HG02623 (cell line): ENCODE measurements at regions not wholly inside any gene's neighbourhood (a gene's known extent, or its start where the extent isn't known, plus 50 kb on each side); places are given as distances from the start of the nearest gene placed in this dataset.
"Not testable (repeated sequence)": the region's sequence is repeated elsewhere in the genome, so short reads cannot be mapped to it uniquely, and the experiment has no call there.

Experiments
- ATAC-seq: cut with Tn5 transposase; IDR thresholded peaks from one replicate; pipeline ENCODE4 v1.9.1; 2021; ENCODE audit warnings: moderate library complexity; ENCODE audit not compliant: unreplicated experiment

DNA sequence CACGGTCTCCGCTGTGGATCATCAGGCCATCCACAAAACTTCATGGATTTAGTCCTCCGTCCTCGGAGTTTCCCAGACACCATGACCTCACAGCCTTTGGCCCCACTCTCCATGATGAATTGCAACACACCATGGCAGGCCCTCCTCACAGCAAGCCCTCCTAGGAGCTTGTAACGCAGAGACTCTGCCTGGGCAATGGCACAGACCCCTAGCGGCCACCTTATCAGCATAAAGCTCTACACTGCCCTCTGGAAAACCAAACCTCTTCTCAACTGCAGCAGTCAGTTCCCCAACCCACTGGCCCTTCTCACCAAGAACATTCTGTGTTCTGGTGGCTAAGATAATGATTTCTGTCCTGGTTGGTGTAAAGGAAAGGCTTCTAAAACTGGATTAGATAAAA is 238.4 kb upstream of the USP15 start:
- no peak for ATAC-seq

DNA sequence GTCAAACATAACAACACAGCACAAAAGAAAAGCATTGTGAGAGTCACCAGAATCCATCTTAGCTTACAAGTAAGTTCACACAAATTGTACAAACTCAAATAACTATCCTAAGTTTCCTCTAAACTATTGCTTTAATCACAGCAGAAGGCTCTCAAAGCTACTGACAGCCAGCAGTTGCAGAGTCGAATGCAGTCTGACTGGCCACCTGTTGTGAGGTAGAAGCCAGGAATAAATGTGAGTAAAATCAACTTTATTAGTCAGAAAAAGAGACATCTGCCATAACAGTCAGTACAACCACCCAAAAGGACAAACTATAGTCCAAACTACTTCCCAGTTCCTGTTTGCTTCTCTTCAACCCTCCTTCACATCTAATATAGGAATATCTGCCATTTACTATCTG is 231.7 kb upstream of the USP15 start:
- ATAC-seq = no peak

DNA sequence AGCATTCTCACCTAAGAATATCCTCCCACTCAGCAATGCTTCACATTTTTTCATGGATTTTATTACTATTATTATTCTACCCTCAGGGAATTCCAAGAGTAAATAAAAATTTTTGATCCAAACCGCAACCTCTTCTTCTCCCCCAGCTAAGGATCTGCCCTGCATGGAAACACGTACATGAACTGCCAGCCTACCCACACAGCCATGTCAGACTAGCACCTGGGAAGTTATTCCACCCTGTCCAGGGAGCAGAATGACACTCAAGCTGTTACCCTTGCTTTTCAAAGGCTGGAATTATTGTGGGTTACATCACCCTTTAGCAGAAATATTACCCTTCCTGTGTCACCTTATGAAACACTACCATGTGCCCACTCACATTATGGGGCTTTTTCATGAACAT is 227.3 kb upstream of the USP15 start:
- no peak for ATAC-seq

DNA sequence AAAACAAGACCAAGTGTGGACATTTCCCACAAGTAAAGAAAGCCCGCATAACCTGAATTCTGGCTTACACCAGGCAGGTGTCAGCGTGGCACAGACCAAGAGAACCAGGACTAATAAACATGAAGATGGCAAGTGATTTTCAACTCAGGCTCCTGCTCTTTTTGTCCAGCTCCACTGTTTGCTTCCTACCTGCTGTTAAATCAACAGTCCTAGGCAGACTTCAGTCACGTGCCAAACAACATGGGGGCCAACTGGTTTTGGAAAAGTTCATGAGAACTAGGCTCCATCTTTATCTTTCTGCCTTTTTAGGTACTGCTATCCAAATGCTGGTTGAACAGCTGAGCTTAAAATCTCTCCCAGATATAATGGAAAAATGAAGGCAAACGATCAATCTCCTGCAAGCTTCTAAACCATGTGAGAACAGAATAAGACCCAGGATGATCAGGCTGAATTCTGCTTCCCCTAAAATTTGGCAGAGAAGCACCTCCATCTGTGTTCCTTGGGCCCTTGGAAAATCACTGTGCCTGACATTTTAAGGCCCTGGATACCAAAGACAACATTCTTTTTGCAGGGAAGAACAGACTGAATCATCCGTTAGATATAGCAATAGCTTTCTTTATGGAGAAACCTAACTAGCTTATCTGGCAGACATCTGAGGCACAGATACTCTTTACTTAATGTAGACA is 215.6 kb upstream of the USP15 start:
- ATAC-seq = no peak

DNA sequence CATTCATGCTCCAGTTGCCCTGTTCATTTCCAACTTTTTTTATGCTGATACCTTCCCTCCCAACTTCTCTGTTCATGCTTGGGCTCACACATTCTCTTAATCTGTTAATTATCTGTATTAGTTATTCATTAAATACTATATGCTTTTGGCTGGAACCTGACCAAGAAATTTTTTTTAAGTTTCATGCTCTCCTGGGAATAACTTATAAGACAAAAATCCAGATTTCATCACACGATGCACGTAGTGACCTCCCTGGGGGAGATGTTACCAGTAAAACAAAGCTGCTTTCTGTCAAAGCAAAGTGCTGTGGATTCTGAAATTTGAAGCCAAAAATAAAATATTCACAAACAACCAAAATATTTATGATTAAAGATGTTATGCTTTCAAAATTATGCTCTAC is 215.0 kb upstream of the USP15 start:
- no peak for ATAC-seq

DNA sequence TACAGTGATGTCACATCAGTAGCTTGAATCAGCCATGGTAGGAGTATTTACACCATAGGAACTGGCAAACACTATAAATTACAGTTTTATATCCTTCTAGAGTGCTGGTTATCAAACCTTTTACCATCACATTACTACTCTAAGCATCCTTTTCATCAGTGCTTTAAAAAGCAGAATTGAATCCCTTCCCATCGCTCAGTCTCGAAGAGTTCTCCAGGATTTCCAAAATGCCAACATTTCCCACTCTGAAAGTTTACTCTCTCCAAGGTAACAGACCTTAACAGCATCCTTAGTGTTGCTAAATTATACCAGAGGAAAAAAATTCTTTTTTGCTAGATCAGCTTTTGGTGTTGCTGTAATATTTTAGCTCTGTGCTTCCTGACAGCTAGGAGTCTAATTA is 209.4 kb upstream of the USP15 start:
- ATAC-seq = no peak

DNA sequence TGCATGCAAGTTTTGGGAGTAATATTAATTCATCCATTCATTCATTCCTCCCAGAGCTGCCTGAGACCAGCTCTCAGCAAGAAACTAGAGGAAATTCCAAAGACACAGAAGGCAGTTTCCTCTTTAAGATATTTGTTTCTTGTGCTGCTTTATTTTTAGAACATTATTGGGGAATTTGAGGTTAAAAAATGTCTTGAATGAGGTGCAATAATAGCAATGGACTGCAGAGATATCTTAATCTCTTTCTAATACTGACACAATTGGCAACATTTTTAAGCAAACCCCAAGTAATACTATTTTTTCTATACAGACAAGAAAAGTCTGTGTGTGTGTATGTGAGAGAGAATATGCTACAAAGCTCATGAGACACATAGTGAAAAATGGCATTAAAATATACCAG is 190.2 kb upstream of the USP15 start:
- ATAC-seq = no peak

DNA sequence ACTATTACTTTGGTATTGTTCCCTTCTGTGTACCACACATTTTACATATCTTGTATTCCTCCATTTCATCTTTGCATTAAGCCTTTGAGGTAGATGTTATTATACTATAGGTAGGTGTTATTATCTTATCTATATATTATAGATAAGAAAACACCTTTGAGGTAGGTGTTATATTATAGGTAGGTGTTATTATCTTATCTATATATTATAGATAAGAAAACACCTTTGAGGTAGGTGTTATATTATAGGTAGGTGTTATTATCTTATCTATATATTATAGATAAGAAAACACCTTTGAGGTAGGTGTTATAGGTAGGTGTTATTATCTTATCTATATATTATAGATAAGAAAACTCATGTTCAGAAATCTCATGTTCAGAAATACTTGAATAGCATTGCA is 187.0 kb upstream of the USP15 start:
- ATAC-seq = not testable (repeated sequence)

DNA sequence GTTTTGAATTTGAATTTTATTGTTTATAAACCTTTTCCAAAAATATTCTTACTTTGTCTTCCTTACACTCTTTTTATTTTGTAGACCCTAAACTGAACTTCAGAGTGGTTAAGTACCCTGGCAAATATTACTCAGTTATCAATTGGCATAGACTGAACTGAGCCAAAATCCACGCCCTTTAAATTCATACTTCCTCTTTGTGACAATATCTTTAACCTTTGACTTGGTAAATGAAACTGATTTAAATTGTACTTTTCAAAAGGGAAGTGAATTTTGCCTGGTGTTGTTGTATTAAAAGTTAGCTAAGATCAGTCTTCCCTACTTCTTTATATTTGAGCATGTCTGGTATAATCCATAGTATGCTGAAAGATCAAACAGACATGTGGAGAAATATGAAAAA is 184.3 kb upstream of the USP15 start:
- no peak for ATAC-seq

DNA sequence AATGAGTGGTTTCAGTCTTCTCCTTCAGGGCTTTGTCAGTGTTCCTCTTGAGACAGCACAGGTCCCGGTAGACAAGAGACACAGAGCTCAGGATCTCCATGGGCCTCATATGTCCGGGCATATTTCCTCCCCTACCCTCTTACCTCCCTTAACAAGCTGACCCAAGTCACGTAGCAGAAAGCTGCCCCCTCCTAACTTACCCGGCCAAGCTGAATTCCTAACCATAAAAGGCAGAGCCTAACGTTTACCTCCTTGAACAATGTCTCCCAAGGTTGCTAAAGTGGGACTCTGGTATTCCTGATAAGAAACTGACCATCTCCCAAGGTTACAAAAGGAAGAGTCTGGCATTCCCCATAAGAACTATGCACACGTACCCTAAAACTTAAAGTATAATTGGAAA is 182.2 kb upstream of the USP15 start:
- no peak for ATAC-seq

DNA sequence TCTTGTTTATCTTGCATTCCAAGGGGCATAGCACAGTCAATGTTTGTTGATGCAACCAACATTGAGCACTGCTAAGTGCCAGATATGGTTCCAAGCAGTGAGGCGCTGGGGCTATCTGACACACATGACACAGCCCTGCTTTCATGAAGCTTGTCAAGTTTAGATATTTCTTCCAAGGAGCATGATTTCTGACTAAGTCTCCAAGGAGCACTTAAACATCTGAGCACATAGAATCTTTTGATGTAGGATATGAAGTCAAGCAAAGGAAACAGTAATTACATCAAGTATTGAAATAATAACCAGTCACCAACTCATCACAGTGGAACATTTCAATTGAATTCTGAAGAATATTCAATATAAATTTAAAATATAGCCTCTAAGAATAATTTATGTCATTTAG is 177.8 kb upstream of the USP15 start:
- no peak for ATAC-seq

DNA sequence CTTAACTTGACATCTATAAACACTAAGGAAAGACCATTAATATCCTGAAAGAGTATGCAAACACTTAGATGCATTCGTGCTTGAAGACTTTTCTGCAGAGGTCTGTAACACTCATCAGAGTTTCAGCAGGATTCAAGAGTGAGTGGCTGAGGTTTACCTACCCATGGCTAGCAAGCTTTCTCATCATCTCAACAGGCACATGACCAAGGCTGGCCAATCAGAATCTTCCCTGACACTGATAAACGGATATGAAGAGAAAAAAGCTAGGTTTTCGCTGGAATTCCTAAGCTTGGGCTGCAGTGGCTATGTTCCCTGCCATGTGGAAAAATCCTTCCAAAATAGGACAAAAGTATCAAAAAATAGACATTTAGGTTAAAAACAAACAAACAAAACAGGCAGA is 162.1 kb upstream of the USP15 start:
- ATAC-seq = no peak

DNA sequence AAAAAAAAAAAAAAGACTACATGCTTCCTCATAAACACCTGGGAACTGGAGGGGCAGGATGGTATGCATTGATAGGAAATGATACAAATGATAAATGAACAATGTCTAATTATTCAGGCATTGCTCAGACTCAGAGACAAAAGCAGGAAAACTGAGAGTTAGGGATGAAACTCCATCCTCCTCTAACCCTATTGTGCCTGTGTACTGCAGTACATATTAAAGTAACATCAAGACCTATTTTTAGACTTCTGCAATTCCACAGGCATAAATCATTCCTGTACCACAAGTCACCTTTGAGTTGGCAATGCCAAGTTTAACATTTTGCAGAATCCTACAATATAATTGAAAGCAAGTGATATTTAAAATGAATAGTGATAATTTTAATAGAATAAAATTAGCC is 156.5 kb upstream of the USP15 start:
- ATAC-seq = no peak

DNA sequence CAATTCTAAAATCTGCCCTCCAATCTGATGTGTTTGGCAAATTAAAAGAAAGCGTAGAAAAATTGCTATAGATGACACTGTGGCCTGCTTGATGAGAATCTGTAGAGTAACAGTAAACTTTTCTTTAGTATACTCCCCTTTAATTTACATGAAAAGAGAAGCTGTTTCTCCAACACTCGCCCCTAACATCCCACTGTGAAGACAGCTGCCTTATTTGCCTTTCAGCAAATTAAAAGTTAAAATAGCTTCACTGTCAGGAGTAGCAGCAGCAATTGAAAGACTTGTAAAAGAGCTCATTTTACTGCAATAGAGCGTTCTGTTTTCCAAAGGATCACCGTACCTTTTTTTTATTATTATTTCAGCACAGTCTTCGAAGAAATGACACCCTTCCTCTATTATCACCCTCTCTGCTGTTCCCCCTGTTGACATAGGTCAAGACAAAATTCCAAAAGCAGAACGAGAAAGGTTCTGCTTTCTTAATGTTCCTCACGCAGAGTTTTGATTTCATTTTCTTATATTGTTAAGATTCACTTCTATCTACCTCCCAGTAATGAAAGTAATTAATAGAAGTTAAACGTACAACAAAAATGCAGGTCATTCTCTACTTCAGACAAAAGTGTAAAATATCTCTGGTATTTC is 153.5 kb upstream of the USP15 start:
- no peak for ATAC-seq

DNA sequence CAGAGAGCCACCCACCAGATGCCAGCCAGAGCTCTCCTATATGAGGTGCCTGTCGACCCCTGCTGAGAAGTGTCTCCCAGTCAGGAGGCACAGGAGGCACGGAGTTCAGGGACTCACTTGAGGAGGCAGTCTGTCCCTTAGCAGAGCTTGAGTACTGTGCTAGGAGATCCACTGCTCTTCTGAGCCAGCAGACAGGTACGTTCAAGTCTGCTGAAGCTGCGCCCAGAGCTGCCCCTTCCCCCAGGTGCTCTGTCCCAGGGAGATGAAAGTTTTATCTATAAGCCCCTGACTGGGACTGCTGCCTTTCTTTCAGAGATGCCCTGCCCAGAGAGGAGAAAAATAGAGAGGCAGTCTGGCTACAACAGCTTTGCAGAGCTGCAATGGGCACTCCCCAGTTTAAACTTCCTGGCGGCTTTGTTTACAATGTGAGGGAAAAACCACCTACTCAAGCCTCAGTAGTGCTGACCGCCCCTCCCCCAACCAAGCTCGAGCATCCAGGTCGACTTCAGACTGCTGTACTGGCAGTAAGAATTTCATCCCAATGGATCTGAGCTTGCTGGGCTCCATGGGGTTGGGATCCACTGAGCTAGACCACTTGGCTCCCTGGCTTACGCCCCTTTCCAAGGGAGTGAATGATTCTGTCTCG is 146.7 kb upstream of the USP15 start:
- ATAC-seq = no peak

DNA sequence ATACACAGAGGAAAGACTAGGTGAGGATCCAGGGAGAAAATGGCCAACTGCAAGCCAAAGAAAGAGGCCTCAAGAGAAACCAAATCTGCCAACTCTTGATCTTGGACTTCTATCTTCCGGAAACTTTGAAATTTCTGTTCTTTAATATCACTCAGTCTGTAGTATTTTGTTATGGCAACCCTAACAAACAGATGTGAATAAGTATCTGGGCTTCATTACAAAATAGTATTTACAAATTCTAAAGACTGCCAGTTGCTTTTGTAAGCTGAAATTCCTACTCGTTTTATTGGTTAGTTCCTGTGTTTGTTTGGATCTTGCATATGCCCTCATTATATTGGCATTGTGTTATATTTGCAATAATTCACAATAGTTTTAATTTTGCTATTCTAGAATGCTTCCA is 143.2 kb upstream of the USP15 start:
- ATAC-seq = no peak

DNA sequence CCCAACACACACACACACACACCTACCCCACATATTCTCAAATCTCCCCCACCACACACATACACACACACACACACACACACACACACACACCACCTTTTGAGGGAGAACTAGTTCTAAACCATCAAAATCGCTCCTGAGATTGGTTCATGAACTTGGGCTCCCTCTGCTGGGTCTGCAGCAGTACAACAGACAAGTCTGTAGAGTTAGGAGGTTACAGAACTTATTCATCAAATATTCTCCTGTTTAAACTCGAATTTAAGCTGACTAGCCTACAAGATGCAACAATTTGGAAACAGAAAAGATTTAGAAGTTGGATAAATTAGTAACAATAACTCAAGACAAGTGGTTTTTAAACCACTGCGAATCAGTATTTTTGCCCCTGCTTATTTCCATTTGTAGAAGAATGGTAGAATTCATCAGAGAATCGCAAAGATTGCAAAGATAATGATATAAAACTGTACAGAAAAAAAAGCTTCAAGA is 136.4 kb upstream of the USP15 start:
- ATAC-seq = peak; percentile 94

DNA sequence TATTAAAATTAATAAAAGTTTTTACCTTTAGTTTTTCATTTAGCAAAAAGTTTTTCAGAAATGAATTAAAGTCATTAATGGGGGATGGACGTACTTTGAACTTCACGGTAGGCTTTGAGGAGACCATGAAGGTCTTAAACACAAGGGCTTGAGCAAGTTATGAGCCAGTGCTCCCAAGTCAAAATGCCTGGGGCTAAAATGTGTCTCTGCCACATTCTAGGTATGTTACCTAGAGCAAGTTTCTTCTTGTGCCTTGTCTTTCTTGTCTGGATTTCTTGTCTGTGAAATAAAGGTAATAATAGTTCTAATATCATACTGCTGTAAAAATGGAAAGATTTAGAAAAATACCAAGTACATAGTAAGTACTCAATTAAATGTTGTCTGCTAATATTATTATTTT is 132.7 kb upstream of the USP15 start:
- ATAC-seq = no peak

DNA sequence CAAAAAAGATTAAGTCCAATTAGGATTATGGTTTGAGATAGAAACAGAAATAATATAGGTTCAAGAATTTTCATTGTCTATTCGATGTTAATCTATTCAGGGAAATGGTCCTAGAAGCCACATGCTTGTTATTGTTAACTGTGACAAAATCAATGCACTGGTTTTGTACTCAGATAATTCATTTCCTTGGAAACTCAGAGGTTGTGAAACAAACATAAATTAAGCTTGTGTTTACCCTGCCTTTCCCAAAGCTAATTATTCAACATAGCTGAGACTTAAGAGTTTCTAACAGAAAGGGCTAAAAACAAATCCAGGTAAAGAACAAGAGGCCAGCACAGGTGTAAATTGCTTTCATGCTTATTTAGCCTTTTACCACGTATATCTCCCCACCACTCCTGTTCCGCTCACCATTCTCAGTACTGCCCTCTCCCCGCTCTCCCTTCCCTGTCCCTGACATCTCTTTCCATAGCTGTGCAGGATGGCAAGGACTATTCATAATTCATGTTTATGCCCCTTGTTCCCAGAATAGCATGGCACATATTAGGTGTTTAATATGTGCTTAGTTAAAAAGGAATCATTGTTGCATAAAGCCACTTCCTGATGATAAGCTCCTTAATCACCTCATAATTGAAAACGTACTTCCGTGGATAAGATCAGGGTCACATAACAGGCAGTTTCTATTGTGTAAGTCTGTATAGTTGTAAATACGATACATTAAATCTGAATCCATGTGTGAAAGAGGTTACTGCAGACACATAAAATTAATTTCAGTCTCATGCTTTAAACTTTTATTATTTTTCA is 131.8 kb upstream of the USP15 start:
- ATAC-seq = no peak

DNA sequence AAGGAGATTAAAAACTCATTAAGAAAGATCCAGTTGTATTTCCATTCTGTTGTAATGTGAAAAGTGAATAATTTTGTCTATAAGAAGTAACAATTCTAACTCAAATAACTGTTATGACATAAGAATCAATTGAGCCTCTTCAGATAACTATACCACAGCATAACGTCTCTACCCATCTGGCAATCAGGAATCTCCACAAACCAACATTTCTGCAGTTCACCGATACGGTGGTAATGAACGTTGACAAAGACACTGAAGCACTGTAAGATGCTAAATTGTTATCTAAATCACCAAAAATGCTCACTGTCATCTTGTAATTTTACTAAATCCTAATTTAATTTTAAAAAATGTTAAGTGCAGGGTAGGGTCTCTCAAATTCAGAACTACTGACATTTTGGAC is 130.9 kb upstream of the USP15 start:
- no peak for ATAC-seq

DNA sequence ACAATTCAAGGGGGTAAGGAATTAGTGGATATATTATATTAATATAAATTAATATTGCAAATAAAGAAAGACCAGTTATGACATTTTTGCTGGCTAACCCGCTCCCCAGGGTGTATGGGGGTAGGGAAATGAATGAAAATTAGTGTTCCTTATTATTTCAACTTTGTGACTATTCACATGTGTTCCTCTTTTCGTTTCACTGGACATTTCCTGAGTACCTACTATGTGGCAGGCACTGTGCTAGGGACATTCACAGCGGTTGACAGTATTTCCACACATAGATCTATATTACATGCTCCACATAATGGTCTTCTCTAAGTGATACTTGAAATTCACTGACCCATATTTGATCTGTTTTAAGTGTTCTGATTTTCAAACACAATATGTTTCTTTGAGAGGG is 129.8 kb upstream of the USP15 start:
- ATAC-seq = no peak
